Activated CD8-positive, alpha-beta memory T cell treated with anti-CD3 and anti-CD28 coated beads for 36 hours (primary cell): ENCODE measurements at regions not wholly inside any gene's neighbourhood (a gene's known extent, or its start where the extent isn't known, plus 50 kb on each side); places are given as distances from the start of the nearest gene placed in this dataset.

Source experiments
- CTCF ChIA-PET: fragments of 350-600 bp; sonication (Branson Sonifier 250); formaldehyde crosslinking; loops from one replicate; lab custom pipeline; 2021; ENCODE audit warnings: antibody characterized with exemption; lab: Charles Lee
- POLR2A ChIA-PET: fragments of 350-600 bp; sonication (Branson Sonifier 250); formaldehyde crosslinking; loops from one replicate; lab custom pipeline; 2021; ENCODE audit warnings: antibody characterized with exemption; lab: Charles Lee

DNA sequence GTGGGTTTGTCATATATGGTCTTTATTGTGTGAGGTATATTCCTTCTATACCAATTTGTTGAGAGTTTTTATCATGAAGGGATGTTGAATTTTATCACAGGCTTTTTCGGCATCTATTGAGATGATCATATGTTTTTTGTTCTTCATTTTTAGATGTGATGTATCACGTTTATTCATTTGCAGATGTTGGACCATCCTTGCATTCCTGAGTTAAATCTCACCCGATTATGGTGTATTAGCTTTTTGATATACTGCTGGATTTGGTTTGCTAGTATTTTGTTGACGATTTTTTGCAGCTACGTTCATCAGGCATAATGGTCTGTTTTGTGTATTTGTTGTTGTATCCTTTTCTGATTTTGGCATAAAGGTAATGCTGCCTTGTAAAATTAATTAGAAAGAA, 311.0 kb downstream of the PTEN start:
- ChIA-PET CTCF (no interaction called here), POLR2A (no interaction called here)

GRCh38 chr10:88178758-88179157, 315.3 kb downstream of the PTEN start:
- ChIA-PET CTCF (no interaction called here), POLR2A (no interaction called here)

- POLR2A ChIA-PET: no interaction called here
- CTCF ChIA-PET: interaction anchor here (0.5 kb wide), 1 partner anchor 1146 kb away, joined by 3 read pairs; no protein-coding TSS in a partner anchor
Observed at GRCh38 chr10:88179831-88180230, 316.4 kb downstream of the PTEN start.

- POLR2A ChIA-PET: interaction anchor here (0.5 kb wide), 1 partner anchor 204 kb away, joined by 4 read pairs; no protein-coding TSS in a partner anchor
- CTCF ChIA-PET: no interaction called here
Observed at GRCh38 chr10:88181902-88182600, 318.6 kb downstream of the PTEN start.

DNA sequence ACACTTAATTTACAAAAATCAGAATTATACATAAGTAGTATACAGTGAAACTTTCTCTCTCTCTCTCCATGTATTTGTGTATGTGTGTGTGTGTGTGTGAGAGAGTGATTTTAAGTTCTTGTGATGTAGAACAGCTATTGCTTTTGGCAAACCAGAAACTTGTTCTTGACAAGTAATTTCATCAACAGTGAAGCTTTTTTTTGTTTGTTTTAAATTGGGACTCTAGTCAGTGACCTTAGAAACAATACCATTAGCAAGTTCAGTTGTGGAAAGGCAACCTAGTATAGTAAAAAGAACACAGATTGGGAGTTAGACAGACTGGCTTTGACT, 319.1 kb downstream of the PTEN start:
- CTCF ChIA-PET: no interaction called here
- POLR2A ChIA-PET: interaction anchor here (0.5 kb wide), 1 partner anchor 204 kb away, joined by 4 read pairs; no protein-coding TSS in a partner anchor

DNA sequence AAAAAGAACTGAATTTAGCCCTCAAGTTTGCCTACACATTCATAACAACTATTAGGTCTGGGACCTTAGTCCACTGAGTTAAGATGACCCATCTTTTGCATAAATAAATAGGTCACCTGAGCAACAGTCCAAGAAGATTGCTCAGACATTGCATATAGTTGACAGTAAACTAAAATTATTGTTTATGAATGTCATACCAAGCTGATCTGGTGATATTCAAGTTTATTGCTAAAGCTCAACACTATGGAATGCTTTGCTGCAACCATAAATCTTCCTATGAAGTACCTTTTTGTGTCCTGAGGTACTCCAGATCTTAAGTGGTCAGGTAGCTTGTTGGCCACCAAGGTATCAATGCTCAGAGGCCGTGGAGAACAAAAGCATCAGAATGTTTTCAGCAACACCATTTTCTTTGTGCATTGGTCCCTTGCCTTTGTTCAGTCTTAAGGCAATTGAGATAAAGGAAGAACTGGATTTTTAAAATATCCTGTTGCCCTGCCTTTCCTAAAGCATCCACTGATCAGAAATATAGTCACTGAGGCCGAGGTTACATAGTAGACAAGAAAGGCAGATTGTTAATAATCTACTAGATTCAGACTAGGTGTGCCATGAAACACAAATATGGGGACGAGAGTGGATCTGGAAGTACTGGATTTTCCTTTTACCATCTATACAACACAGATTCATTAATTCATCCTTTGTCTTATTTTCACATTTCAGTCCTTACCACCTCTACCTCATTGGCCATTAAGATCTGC, 321.3 kb downstream of the PTEN start:
- POLR2A ChIA-PET: interaction anchor here (0.6 kb wide), 1 partner anchor 317 kb away, joined by 3 read pairs; no protein-coding TSS in a partner anchor
- CTCF ChIA-PET: interaction anchor here (1.1 kb wide), 1 partner anchor 9 kb away, joined by 3 read pairs; no protein-coding TSS in a partner anchor

- ChIA-PET CTCF (interaction anchor here (1.1 kb wide), 1 partner anchor 8 kb away, joined by 3 read pairs; no protein-coding TSS in a partner anchor), POLR2A (no interaction called here)
Observed at GRCh38 chr10:88185830-88186229, 322.4 kb downstream of the PTEN start.

DNA sequence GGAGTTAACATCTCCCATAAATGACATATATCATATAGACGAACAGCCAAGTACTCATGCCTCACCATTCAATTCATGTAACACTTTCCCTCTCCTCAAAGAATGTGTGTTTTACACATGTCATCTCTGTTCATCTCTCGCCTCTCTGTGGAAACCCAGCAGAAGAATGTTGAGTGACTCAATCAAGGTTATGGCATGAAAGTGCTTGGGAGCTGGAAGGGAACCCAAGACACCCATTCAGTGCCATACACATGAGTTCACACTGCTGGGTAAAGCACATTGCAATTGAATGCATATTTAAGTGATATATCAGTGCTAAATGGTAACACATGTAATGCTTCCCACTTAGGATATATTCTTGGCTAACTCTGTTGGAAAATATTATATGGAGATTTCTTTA, 322.9 kb downstream of the PTEN start:
- CTCF ChIA-PET: no interaction called here
- POLR2A ChIA-PET: no interaction called here

GRCh38 chr10:88187472-88187871, 324.0 kb downstream of the PTEN start:
- CTCF ChIA-PET: interaction anchor here (0.5 to 0.6 kb wide), 2 partner anchors 250 to 330 kb away, joined by 4 to 5 read pairs; no protein-coding TSS in a partner anchor
- POLR2A ChIA-PET: no interaction called here

GRCh38 chr10:88190123-88190522, 326.7 kb downstream of the PTEN start:
- ChIA-PET POLR2A (no interaction called here), CTCF (no interaction called here)

DNA sequence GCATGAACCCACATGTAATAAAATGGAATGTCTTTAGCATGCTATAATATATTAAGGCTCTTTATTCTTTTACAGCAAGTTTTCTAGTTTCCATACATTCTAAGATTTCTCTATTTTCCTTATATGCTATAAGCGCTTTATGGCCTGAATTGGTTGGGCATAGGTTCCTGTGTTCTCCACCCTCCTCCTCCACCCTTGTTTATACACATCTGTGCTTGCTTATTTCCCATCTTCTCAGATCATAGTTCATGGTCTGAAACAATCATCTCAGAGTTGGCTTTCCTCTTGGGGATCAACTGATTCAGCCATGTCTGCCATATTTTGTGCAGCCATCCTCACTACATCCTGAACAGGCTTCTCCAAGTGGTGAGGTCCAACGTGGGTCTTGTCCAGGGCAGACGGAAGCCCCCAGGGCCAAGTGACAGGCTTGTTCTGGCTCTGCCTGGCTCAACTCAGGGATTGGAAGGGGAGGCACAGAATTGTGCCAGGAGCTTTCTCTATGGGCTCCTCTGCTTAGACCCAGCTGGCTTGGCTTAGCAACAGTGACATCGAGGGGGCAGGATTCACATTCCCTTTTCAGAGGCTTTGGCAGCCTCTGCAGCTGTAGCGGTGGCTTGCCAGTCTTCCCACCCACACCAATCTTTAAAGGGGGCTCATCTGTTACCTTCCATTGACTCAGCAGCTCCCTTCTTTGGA, 327.3 kb downstream of the PTEN start:
- POLR2A ChIA-PET: no interaction called here

DNA sequence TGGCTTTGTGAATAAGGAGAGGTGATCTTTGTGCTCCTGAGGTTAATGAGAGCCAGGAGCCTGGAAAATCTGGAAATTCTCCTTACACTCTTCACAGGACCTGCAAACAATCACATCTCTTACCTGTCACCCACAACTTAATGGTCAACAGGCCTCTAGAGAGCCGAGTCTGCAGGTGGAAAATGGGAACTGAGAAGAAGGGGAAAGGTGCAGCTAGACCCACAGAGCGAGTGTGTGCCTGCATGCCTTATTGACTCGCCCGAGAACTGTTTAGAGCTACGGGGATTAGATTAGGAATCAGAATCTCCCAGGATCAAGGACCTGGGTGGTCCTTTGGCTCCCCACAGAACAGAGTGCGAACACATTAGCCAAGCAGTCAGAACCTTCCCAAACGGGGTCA, 329.6 kb downstream of the PTEN start:
- ChIA-PET POLR2A (no interaction called here), CTCF (no interaction called here)

More for the DNA sequence above, 327.3 kb downstream of the PTEN start:
- CTCF ChIA-PET: no interaction called here

GRCh38 chr10:88194041-88194887, 330.8 kb downstream of the PTEN start:
- ChIA-PET CTCF (interaction anchor here (0.8 kb wide), 1 partner anchor 9 kb away, joined by 3 read pairs; no protein-coding TSS in a partner anchor), POLR2A (no interaction called here)

GRCh38 chr10:88194961-88195367, 331.5 kb downstream of the PTEN start:
- ChIA-PET POLR2A (no interaction called here), CTCF (interaction anchor here (0.5 kb wide), 1 partner anchor 349 kb away, joined by 3 read pairs; no protein-coding TSS in a partner anchor)

DNA sequence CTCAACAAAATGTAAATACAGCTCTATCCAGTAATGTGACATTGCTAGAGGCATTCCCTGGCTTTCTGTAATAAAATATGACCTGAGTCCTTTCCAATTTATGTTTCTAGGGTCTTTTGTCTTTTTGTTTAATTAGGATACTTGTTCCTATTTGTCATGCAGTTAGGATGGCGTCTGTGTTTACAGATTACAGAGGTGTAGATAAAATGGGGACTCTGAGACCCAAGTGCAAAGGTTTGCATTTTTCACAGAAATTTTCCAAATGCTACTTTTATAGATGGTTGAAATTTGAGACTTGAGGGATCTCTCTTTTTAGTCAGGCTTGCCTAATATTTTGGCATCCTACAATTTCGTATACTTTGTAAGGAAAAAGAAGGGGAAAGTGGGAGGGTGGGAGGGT, 332.4 kb downstream of the PTEN start:
- CTCF ChIA-PET: interaction anchor here (0.5 kb wide), 1 partner anchor 349 kb away, joined by 3 read pairs; no protein-coding TSS in a partner anchor
- POLR2A ChIA-PET: no interaction called here

GRCh38 chr10:88196291-88196690, 332.9 kb downstream of the PTEN start:
- CTCF ChIA-PET: interaction anchor here (0.8 kb wide), 1 partner anchor 385 kb away, joined by 3 read pairs; no protein-coding TSS in a partner anchor

DNA sequence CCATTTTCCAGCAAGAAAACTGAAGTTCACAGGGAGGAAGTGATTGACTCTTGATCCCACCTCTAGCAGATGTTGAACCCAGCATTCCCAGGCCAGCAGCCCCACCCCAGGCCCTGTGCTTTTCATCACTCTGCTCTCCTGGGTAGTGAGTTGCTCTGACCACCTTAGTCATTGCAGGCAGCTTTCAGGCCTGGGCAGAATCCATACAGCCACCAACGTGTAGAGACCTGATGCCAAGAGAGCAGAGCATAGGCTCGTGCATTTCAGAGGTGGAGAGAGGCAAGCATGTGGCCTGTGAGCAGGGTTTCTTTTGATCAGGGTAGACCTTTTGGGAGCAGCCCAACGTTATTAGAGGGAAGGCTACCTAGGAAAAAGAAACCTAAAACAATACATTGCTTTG, 334.6 kb downstream of the PTEN start:
- POLR2A ChIA-PET: no interaction called here
- CTCF ChIA-PET: no interaction called here

More at GRCh38 chr10:88196291-88196690, 332.9 kb downstream of the PTEN start:
- POLR2A ChIA-PET: no interaction called here

DNA sequence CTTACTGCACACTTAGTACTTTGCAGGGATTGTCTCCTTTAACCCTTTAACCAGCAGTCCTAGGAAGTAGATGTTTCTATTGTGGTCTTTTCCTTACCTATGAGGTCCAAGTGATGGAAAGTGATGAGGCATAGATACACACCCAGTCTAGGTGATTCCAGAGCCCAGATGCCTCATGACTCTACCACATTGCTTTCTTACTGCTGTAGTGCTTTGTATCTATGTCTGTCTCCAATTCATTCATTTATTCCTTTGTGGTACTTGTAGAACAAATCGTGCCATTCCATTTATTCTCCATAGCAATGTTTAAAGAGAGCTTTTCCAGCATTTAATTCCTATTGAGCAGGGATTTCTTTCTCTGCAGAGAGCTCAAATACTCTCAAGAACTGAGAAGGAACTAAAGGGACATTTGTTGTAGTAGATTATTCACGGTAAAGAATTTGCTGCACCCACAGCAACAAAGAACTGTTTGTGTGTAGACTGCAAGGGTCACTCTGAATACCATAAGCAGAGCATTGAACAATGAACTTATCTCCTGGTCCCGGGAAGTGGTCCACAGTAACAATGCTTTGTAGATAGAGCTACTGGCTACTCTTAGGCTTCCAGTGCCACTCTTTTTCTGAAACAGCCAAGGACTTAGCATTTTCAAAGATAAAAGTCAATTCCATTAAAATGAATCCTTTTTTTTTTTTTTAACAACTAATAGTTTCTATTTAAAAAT, 337.0 kb downstream of the PTEN start:
- POLR2A ChIA-PET: interaction anchor here (0.6 kb wide), 1 partner anchor 46 kb away, joined by 4 read pairs; no protein-coding TSS in a partner anchor
- CTCF ChIA-PET: no interaction called here
